Body of pancreas (tissue), 4 donors: ENCODE measurements at regions not wholly inside any gene's neighbourhood (a gene's known extent, or its start where the extent isn't known, plus 50 kb on each side); places are given as distances from the start of the nearest gene placed in this dataset.
"Not testable (repeated sequence)": the region's sequence is repeated elsewhere in the genome, so short reads cannot be mapped to it uniquely, and the experiment has no call there.

ENCODE experiments used
- CTCF ChIP-seq, 7 experiments: fragments of 450-650 bp in 4 of 7; fragments of 200-600 bp in 3 of 7; sonication (generic) in 3 of 7; IDR thresholded peaks; one replicate each; pipeline ENCODE4 v1.5.1; 2016 to 2019; ENCODE audit warnings: antibody characterized with exemption in 7 of 7
- POLR2A ChIP-seq, 3 donors: fragments of 450-650 bp; IDR thresholded peaks; one replicate each; pipeline ENCODE4 v1.6.1; 2016; ENCODE audit warnings: antibody characterized with exemption in 3 of 3, mild to moderate bottlenecking in 2 of 3

- not testable (repeated sequence) for TF ChIP-seq POLR2A, CTCF (IDR thresholded peaks at IDR 0.05)
These were observed 135.0 kb downstream of the HNMT start for GRCh38 chr2:138099288-138099687.
